H1 (cell line): ENCODE measurements at regions not wholly inside any gene's neighbourhood (a gene's known extent, or its start where the extent isn't known, plus 50 kb on each side); places are given as distances from the start of the nearest gene placed in this dataset.

Experiments used
- CTCF ChIA-PET: fragments of 300-600 bp; sonication (Branson Sonifier 250); formaldehyde crosslinking; loops from one replicate; lab custom pipeline; 2021; ENCODE audit not compliant: partially characterized antibody; lab: Charles Lee
- POLR2A ChIA-PET: fragments of 300-600 bp; sonication (Branson Sonifier 250); formaldehyde crosslinking; loops from one replicate; lab custom pipeline; 2021; ENCODE audit warnings: inconsistent platforms; ENCODE audit not compliant: partially characterized antibody; lab: Charles Lee
- DNase-seq, 2 experiments: peaks; one replicate each; pipeline versions ENCODE4 v3.0.0 to v3.0.0-alpha.2; 2010 to 2022; ENCODE audit warnings: low spot score in 2 of 2, low read depth in 1 of 2, mixed read lengths in 1 of 2
- FAIRE-seq: peaks from 2 replicates; lab custom pipeline; 2011; peaks lifted over from hg19 to GRCh38; lab: Jason Lieb, UNC
- H2AFZ ChIP-seq: 2 replicates; pipeline ENCODE4 v1.8.1; 2012; ENCODE audit warnings: low read length, inconsistent platforms
- H2AK5ac ChIP-seq: 2 replicates; pipeline ENCODE4 v1.6.1; 2013; ENCODE audit warnings: low read depth, low read length
- H2BK120ac ChIP-seq: replicated peaks from 2 replicates; pipeline ENCODE3; 2013; ENCODE audit warnings: low read depth, low read length, inconsistent platforms
- H2BK12ac ChIP-seq: 2 replicates; pipeline ENCODE4 v1.6.1; 2013; ENCODE audit warnings: low read depth, low read length
- H2BK15ac ChIP-seq: 2 replicates; pipeline ENCODE4 v1.6.1; 2013; ENCODE audit warnings: low read length
- H2BK20ac ChIP-seq: 2 replicates; pipeline ENCODE4 v1.6.1; 2013; ENCODE audit warnings: low read length
- H2BK5ac ChIP-seq: 2 replicates; pipeline ENCODE4 v1.6.1; 2013; ENCODE audit warnings: low read depth, low read length
- H3K14ac ChIP-seq: 2 replicates; pipeline ENCODE4 v1.6.1; 2013; ENCODE audit warnings: inconsistent platforms; ENCODE audit not compliant: insufficient read length
- H3K18ac ChIP-seq: 2 replicates; pipeline ENCODE4 v1.6.1; 2013; ENCODE audit warnings: low read length; ENCODE audit errors: extremely low read depth
- H3K23ac ChIP-seq: 2 replicates; pipeline ENCODE4 v1.6.1; 2013; ENCODE audit warnings: inconsistent platforms; ENCODE audit not compliant: insufficient read length
- H3K23me2 ChIP-seq: 2 replicates; pipeline ENCODE4 v1.6.1; 2013; ENCODE audit warnings: low read depth, low read length
- H3K27ac ChIP-seq: 2 replicates; pipeline ENCODE4 v1.6.1; 2011; ENCODE audit warnings: low read depth, low read length, inconsistent platforms
- H3K27me3 ChIP-seq, 4 experiments: replicated peaks in 1 of 4; 1 replicate in 1 of 4; 2 replicates in 3 of 4; pipeline versions ENCODE4 v1.6.1 to v1.8.1; 2011 to 2013; ENCODE audit warnings: low read length in 3 of 4, mild to moderate bottlenecking in 3 of 4, inconsistent platforms in 2 of 4, mixed read lengths in 2 of 4, moderate library complexity in 1 of 4; ENCODE audit not compliant: control insufficient read depth in 3 of 4, insufficient read depth in 3 of 4; ENCODE audit errors: extremely low read depth in 1 of 4
- H3K36me3 ChIP-seq, 4 experiments: 2 replicates each; pipeline versions ENCODE4 v1.6.1 to v1.8.1; 2011 to 2013; ENCODE audit warnings: mild to moderate bottlenecking in 4 of 4, low read length in 3 of 4, moderate library complexity in 2 of 4, control low read depth in 1 of 4, inconsistent platforms in 1 of 4; ENCODE audit not compliant: insufficient read depth in 4 of 4, control insufficient read depth in 2 of 4
- H3K4ac ChIP-seq: replicated peaks from 2 replicates; pipeline ENCODE3; 2013; ENCODE audit warnings: low read length, low read depth, mixed read lengths, inconsistent platforms; ENCODE audit not compliant: insufficient read length
- H3K4me1 ChIP-seq, 4 experiments: replicated peaks in 1 of 4; 1 replicate in 1 of 4; 2 replicates in 3 of 4; pipeline versions ENCODE4 v1.6.1 to v1.8.1; 2011 to 2013; ENCODE audit warnings: low read length in 3 of 4, inconsistent platforms in 2 of 4, mixed read lengths in 1 of 4; ENCODE audit not compliant: insufficient read depth in 4 of 4, control insufficient read depth in 3 of 4
- H3K4me2 ChIP-seq, 2 experiments: 2 replicates each; pipeline versions ENCODE4 v1.6.1 to v1.8.1; 2011 to 2013; ENCODE audit warnings: low read depth in 2 of 2, low read length in 2 of 2, control low read depth in 1 of 2, inconsistent platforms in 1 of 2, mild to moderate bottlenecking in 1 of 2; ENCODE audit not compliant: insufficient read depth in 1 of 2
- H3K4me3 ChIP-seq, 4 experiments: fragments of 200-600, 300-600 bp in 1 of 4; sonication (generic), shearing (Covaris generic), sonication (Bioruptor Twin) in 1 of 4; 2 replicates each; pipeline versions ENCODE4 v1.5.1 to v1.8.1; 2011 to 2016; ENCODE audit warnings: low read length in 4 of 4, low read depth in 3 of 4, control low read depth in 2 of 4, inconsistent platforms in 2 of 4, mild to moderate bottlenecking in 2 of 4, mixed read lengths in 1 of 4, moderate library complexity in 1 of 4; ENCODE audit not compliant: insufficient read depth in 2 of 4; ENCODE audit errors: extremely low read depth in 1 of 4
- H3K56ac ChIP-seq: replicated peaks from 2 replicates; pipeline ENCODE3; 2013; ENCODE audit warnings: low read depth, mild to moderate bottlenecking, mixed read lengths, low read length, inconsistent platforms; ENCODE audit not compliant: insufficient read length
- H3K79me1 ChIP-seq: 2 replicates; pipeline ENCODE4 v1.6.1; 2013; ENCODE audit warnings: low read depth, low read length, control low read depth
- H3K79me2 ChIP-seq, 2 experiments: 2 replicates each; pipeline versions ENCODE4 v1.6.1 to v1.8.1; 2012 to 2013; ENCODE audit warnings: low read length in 2 of 2, mild to moderate bottlenecking in 2 of 2, inconsistent platforms in 1 of 2; ENCODE audit not compliant: insufficient read depth in 2 of 2, control insufficient read depth in 1 of 2
- H3K9ac ChIP-seq, 4 experiments: replicated peaks in 1 of 4; 1 replicate in 1 of 4; 2 replicates in 3 of 4; pipeline versions ENCODE4 v1.6.1 to v1.8.1; 2011 to 2013; ENCODE audit warnings: low read depth in 3 of 4, low read length in 3 of 4, control low read depth in 2 of 4, mild to moderate bottlenecking in 2 of 4, moderate library complexity in 2 of 4, inconsistent platforms in 1 of 4; ENCODE audit errors: extremely low read depth in 1 of 4
- H3K9me3 ChIP-seq, 2 experiments: 2 replicates each; pipeline versions ENCODE4 v1.6.1 to v1.8.1; 2012 to 2013; ENCODE audit warnings: mild to moderate bottlenecking in 2 of 2, moderate library complexity in 2 of 2, control low read depth in 1 of 2, inconsistent platforms in 1 of 2, low read depth in 1 of 2, low read length in 1 of 2, mixed read lengths in 1 of 2; ENCODE audit not compliant: insufficient read depth in 2 of 2
- H4K20me1 ChIP-seq, 2 experiments: replicated peaks in 1 of 2; 2 replicates each; pipeline versions ENCODE3 to v1.8.1; 2011 to 2013; ENCODE audit warnings: inconsistent platforms in 2 of 2, low read length in 2 of 2, mild to moderate bottlenecking in 1 of 2; ENCODE audit not compliant: insufficient read depth in 2 of 2, control insufficient read depth in 1 of 2
- H4K5ac ChIP-seq: 2 replicates; pipeline ENCODE4 v1.6.1; 2013; ENCODE audit warnings: low read length, low read depth, mixed read lengths, inconsistent platforms; ENCODE audit not compliant: insufficient read length
- H4K8ac ChIP-seq: 2 replicates; pipeline ENCODE4 v1.8.0; 2013; ENCODE audit warnings: mild to moderate bottlenecking, moderate library complexity, low read length, inconsistent platforms; ENCODE audit not compliant: insufficient read depth; ENCODE audit errors: extremely low read depth
- H4K91ac ChIP-seq: replicated peaks from 2 replicates; pipeline ENCODE3; 2013; ENCODE audit warnings: low read length, mixed read lengths, inconsistent platforms; ENCODE audit not compliant: insufficient read length
- CHD7 ChIP-seq: fragments of 300-600 bp; sonication (generic); IDR thresholded peaks from 2 replicates; pipeline ENCODE4 v1.7.1; 2012; ENCODE audit warnings: low read length, moderate library complexity, mild to moderate bottlenecking, inconsistent platforms; ENCODE audit not compliant: insufficient replicate concordance
- WGBS, 2 experiments: shearing (Covaris generic) in 1 of 2; methylation state at CpG; one replicate each; pipeline versions ENCODE4 v1.1.6 to v1.1.7; 2013 to 2015; ENCODE audit warnings: low lambda C conversion rate in 2 of 2, mixed read lengths in 2 of 2, inconsistent platforms in 1 of 2, low coverage in 1 of 2, missing lambda C conversion rate in 1 of 2; ENCODE audit not compliant: insufficient replicate concordance in 2 of 2, insufficient coverage in 1 of 2, insufficient read length in 1 of 2; ENCODE audit errors: extremely low coverage in 1 of 2, missing lambda C conversion rate in 1 of 2; 5-methylcytosine and 5-hydroxymethylcytosine counted together

DNA sequence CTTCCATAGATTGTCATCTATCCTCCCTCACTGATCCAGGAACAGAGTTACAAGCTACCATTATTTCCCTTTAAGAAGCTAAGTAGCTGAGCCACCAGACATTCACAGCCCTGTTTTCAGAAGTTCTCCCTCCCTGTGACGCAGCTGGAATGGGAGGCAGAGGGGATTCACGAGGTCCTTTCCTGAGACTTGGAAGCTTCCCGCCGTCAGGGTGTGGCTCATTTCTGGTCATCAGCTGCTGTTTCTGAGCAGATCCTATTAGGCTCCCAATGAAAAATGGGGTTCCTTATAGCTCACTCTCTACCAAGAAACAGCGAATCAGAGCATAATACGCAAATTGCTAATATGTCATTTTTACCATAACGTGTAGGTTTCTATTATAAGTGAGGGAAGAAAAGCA lies 559.3 kb upstream of the ID2 start:
- H2BK15ac ChIP-seq, result no peak overlapping the region
- H3K79me2 ChIP-seq, result no peaks in the 10 kb centered on the region
- H3K4me1 ChIP-seq, result no peaks in the 10 kb centered on the region
- ChIA-PET POLR2A (no interaction called here), CTCF (interaction anchor here (0.7 kb wide), 1 partner anchor 11 kb away, joined by 3 read pairs; no protein-coding TSS in a partner anchor)
- H2BK20ac ChIP-seq, result no peak overlapping the region
- no peak overlapping the region for H3K14ac ChIP-seq
- H3K18ac ChIP-seq, result no peak overlapping the region
- no peak overlapping the region for H3K4me3 ChIP-seq
- H3K4ac ChIP-seq, result no peak overlapping the region
- H4K20me1 ChIP-seq, result no peaks in the 10 kb centered on the region
- FAIRE-seq, result no peak
- H4K91ac ChIP-seq, result no peak overlapping the region
- H3K36me3 ChIP-seq, result no peaks in the 10 kb centered on the region
- no peak overlapping the region for H2BK120ac ChIP-seq
- no peak overlapping the region for H2BK5ac ChIP-seq
- no peak overlapping the region for H2AFZ ChIP-seq
- H3K56ac ChIP-seq, result no peak overlapping the region
- no peaks in the 10 kb centered on the region for H3K79me1 ChIP-seq
- H3K9ac ChIP-seq, result no peak overlapping the region
- no peak overlapping the region for H2AK5ac ChIP-seq
- DNase-seq, result no peak
- H3K23me2 ChIP-seq, result no peaks in the 10 kb centered on the region
- H2BK12ac ChIP-seq, result no peak overlapping the region
- H3K27me3 ChIP-seq, result no peaks in the 10 kb centered on the region
- 87% methylated on average over 7 of the region's 7 CpGs; no CpG with 5 or more reads in 1 of the 2 experiments for WGBS, 2 experiments
- H4K8ac ChIP-seq, result no peak overlapping the region
- TF ChIP-seq CHD7, result no peak
- H4K5ac ChIP-seq, result no peak overlapping the region
- no peak overlapping the region for H3K23ac ChIP-seq
- H3K4me2 ChIP-seq, result no peak overlapping the region
- no peaks in the 10 kb centered on the region for H3K9me3 ChIP-seq
- H3K27ac ChIP-seq, result no peak overlapping the region
